Activated CD4-positive, CD25-positive, alpha-beta regulatory T cell treated with anti-CD3 and anti-CD28 coated beads, Interleukin-2, amount 50 U/mL, for 24 hours (primary cell): ENCODE measurements at regions not wholly inside any gene's neighbourhood (a gene's known extent, or its start where the extent isn't known, plus 50 kb on each side); places are given as distances from the start of the nearest gene placed in this dataset.

Source experiments
- ATAC-seq, 2 donors: fragments of 150-1000 bp; cut with Tn5 transposase; one replicate each; pipeline ENCODE4 v1.10.0; 2021; ENCODE audit warnings: mild to moderate bottlenecking in 1 of 2, moderate library complexity in 1 of 2

DNA sequence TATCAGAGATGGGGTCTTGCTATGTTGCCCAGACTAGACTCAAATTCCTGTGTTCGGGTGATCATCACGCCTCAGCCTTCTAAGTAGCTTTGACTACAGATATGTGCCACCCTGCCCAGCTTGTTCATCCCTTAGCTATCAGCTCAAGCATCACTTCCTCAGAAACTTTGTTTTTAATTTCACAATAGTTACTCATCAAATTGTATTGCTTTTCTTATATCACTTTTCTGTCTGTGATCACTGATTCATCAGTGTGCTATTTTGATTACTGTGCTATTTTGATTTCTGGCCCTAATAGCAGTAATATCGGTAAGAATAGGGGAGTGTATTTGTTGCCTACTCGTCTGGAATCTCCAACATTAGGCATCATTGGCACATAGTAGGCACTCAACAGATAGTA is 878.6 kb upstream of the PCDH20 start:
- ATAC-seq: no peak

DNA sequence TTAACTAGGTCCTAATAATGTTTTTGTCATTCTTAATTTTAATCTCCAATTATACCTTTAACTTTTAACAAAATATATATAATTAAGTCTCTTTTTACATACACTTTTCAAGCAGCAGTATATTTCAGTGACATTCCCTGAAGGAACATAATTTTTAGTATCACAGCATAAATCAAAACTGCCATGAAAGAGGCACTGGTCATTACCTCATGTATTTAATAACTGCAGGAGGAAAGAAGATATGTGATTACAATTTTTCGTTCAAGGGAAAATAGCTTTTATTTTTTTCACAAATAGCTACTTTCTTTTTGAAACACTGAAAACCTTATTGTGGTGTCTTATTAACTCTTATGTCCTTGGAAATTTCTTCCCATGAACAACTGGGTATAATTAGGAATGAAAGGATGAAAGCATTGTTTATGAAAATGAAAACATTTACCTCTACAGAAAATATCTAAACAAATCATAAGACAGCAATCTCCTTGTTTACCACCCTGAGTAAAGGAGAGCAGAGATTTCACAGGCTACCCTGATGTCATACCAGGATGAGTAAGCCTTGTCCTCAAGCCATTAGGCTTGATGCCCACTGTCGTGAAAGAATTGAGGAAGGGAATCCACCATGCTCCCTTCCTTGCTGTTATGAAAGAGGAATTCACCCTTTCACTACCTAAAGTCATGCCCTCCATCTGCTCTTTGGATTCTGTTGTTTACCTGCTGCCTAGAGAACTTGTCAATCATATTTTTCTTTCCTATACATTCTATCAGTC is 877.2 kb upstream of the PCDH20 start:
- no peak for ATAC-seq

DNA sequence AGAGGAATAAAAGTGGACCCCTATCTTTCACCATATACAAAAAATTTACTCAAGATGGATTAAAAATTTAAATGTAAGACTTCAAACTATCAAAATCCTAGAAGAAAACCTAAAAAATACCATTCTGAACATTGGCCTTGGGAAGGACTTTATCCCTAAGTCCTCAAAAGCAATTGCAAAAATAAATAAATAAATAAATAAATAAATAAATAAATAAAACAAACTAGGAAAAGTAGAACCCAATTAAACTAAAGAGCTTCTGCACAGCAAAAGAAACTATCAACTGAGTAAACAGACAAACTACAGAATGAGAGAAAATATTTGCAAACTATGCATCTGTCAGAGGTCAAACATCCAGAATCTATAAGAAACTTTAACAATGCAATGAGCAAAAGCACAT is 874.9 kb upstream of the PCDH20 start:
- ATAC-seq: no peak

DNA sequence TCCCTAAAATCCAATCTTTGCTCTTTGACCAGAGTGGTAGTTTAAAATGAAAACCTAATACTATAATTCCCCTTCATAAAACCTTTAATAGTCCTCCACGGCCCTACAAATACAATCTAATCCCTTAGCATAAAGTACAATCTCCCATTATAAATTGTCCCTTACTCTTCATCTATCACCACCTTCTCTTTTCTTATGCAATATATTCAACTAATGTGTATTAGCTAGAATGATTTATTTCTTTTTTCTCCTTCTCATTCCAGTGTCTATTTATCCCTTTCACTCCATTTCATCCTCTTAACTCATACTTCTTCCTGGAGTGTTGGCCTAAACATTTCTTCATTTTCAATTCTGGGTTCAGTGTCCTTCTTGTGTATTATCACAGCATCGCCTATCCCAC is 872.1 kb upstream of the PCDH20 start:
- no peak for ATAC-seq

DNA sequence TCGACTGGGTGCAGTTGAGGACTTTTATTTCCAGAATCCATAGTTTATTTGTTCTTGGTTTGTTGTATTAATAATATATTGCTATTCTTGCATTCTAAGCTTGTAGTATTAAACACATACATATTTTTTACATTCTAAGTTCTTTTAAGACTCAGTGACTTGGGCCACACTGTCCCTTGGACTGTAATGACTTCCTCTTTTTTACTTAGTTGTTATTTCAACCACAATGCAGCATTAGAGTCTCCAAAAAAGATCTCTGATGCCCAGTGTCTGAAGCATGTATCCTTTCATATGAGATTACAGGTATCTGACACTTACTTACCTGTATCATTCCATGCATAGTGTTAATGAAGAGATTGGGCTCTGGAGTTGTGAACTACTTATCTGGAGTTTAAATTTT is 864.9 kb upstream of the PCDH20 start:
- no peak for ATAC-seq

DNA sequence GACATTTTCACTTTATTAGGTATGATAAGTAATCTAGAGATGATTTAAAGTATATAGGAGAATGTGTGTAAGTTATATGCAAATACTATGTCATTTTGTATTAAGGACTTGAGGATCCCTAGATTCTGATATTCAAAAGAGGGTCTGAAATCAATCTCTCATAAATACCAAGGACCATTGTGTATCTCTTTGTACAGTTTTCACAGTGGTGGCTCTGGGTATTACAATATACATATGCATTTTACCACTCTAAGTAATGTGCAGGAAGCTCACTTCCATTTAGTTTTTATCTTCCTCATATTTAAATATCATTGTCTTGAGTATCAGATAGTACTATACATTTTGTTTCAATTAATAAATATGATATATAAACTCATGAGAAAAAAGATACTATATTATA is 862.6 kb upstream of the PCDH20 start:
- ATAC-seq: no peak

DNA sequence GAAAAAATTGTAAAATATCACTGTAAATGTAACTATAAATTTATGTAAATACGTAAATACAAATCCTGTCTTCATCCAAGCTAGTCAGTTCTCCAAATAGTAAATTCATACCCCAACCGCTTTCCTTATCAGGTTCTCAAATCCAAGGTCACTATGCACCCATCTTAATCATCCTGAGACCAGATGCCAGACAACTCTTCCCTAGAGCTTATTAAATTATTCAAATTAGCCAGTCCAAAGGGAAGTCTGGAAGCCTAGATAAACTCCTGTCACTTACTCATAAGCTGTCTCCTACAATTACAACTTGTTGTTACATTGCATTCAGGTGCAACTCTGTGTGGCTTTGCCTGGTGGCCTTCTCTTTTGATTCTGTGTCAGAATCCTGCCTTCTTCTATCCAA is 836.1 kb upstream of the PCDH20 start:
- no peak for ATAC-seq

DNA sequence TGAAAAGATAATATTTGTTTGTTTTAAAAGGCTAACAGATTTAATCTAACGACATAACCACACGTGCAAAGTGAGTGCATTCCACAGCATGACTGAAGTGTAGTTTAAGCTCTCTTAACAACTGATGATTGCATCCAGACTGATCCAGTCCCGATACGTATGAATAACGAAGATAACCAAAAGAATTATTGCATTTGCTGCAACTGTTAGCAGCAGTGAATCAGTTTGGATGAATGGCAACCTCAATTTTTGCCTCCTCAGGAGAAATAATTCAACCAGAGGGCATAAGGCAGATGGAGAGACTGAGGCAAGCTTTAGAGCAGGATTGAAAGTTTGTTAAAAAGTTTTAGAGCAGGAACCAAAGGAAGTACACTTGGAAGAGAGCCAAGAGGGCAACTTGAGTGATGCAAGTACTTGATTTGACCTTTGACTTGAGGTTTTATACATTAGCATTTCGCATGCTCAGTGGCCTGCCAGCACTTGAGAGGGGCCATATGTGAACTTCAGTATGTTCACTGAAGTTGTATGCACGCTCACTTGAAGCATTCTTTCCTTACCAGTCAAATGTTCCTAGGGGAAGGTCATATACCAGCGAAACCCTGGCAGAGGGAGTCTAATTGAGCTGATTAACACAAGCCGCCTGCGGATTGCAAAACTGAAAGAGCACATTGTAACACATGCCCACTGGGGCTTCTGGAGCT is 835.0 kb upstream of the PCDH20 start:
- ATAC-seq: no peak

DNA sequence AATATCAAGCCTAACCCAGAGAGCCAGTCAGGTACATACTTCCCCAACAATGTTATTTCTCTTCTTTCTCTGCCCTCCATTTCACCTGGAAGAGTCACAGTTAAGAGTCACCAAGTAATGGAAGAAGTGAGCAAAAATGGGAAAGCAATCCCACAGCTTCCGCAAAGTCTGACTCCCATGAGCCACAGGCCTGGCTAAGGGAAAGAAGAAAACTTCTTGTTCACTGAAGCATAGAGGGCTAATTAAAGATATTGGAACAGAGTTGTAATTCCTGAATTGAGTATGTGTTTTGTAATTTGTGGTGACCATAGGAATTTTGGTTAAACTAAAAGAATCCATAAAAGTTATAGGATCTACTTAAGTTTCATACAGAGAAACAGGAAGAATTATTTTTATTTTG is 830.9 kb upstream of the PCDH20 start:
- ATAC-seq: no peak

DNA sequence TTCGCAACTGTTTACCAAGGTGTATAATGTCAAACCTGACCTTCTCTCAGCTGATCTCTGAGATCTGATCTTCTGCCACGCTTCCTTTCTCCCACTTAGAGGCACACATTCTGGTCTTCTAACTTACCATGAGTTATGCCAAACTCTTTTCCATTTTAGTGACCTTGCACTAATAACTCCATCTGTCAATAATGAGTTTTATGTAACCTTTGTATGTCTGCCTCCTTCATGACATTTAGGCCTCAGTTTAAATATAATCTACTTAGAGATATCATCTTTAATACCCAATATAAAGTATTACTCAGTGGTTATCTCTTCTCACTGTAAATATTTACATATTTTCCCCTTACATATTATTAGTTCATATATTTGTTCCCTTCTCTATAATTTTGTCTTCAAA is 827.5 kb upstream of the PCDH20 start:
- ATAC-seq: no peak

DNA sequence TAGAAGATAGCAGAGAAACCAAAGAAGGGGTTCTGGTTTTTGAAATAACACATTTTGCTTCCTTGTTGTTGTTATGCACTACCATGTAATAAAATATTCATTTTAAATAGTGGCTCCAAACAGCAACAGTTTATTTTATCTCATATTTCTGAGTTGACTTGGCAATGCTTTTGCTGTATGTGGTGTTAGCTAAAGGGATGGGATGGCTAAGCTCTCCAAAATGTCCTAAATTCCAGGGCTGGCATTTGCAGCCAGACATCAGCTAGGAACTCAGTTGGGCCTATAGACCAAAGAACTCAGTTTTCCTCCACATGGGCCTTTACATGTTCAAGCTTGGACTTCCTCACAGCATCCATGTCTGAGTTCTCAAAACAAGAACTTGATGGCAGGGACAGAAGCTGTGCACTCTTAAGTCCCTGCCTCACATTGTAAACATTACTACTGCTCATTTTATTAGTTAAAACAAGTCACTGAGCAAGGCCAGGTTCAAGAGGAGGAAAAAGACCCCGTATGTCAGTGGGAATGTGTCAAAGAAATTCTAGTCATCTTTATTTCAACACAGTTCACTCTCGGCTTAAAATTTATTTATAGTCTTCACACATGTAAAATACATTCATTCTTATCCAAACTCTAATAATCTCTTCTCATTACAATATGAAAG is 819.3 kb upstream of the PCDH20 start:
- no peak for ATAC-seq

DNA sequence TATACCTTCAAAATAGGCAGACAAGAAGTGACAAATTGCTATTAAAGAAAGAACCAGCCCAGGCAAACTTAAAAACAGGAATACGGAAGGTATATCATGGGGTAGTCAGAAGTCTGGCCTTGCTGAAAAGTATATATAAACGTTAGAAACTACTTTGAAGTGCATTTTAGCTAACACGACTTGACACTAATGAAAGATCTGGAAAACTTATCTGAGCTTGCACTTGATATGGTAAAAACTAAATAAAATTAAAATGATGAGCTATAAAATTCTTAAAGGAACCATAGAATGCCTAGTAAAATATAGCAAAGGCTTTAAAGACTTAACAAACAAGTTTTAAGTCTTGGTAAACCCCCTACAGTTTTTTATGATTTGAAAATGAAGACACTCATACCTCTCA is 795.3 kb upstream of the PCDH20 start:
- no peak for ATAC-seq

DNA sequence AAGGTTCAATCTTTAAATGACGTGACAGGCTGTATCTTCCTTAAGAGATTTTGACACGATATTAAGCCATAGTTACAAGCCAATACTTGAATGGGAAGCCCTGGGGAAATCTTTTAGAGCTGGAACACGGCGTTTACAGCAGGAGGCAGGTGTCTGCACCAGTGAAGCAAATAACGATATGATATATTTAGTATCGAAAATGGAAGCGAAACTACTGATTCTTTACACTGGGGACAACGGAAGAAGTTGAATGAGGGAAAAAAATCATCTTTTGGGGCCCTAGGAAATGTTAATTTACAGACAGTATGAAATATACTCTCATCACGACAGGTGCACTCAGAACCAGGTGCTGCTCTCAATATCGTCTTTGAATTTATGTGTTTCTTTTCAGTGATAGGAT is 793.9 kb upstream of the PCDH20 start:
- no peak for ATAC-seq

DNA sequence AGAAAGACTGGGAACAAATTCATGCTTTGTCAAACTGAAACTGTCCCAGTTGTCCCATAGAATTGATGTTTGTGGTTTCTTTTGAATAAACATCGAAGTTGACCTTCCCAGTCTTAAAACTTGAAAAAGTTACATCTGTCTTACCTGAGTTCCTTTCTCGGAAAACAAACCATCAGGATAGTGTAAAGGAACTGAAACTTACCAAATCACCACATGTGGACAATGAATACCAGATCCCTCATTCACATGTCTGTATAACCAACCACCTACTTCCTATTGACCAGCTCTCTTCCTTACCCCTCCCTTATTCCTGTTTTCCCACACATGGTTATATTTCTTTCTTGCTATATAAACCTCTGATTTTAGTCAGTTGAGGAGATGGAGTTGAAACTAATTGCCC is 791.7 kb upstream of the PCDH20 start:
- no peak for ATAC-seq

DNA sequence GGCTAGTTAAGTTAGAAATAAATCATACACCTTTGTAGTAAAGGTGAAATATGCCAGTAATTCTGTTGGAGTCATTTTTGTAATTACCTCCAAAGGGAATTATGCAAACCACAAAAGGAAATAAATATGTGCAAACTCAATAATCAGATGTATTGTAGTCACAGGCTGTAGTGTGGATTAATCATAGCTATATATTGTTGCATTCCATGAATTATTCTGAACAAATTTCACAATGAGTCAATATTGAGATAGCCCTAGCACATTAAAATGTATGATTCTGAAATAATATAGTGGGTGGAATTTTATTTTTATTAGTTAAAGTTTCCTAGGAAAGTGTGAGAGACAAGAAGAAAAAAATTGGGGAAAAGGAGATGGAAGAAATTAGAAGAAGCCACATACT is 790.5 kb upstream of the PCDH20 start:
- no peak for ATAC-seq

DNA sequence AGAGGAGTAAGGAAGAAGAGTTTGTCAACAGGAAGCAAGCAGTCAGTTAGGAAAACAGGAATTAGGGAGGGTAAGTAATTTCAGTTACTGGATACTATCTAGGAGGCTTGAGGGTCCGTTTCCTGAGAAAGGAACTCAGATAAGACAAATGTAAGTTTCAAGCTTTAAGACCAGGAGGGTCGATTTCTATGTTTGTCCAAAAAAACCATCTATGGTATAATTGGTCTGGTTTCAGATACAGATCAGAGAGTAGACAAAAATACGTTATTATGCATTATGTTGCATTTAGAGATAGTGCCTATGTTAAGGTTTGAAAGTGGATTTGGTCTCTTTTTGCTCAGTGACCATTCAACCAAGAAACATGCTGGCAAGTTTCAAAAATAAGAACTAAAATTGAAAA is 789.6 kb upstream of the PCDH20 start:
- ATAC-seq: no peak

DNA sequence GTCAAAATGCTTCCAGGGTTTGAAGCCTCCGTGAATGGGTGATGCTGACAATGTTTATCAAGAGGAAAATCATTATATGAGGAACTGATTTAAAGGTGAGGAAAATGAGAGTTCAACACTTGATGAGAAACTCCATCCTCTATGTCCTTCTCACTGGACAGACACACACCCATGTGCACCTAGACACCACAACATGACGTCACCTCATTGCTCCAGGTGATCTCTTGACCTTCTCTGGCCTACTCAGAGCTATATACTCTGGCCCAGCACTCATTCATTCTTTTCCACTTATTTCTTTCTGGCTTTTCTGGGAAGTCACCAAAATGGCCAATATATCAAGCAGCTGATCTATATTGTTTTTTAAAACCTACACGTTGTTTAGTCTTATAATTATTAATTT is 778.7 kb upstream of the PCDH20 start:
- ATAC-seq: no peak

DNA sequence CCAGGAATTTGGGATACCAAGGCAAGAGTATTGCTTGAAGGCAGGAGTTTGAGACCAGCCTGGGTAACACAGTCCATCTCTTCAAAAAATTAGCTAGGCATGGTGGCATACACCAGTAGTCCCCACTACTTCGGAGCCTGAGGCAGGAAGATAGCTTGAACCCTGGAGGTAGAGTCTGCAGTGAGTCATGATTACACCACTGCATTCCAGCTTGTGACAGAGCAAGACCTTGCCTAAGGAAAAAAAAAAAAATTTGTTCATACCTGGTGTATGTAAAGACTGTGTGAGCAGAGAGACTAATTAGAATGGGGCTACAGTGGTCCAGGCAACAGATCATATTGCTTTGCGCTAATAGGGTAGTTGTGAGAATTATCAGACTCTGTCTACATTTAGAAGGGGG is 778.3 kb upstream of the PCDH20 start:
- ATAC-seq: no peak

DNA sequence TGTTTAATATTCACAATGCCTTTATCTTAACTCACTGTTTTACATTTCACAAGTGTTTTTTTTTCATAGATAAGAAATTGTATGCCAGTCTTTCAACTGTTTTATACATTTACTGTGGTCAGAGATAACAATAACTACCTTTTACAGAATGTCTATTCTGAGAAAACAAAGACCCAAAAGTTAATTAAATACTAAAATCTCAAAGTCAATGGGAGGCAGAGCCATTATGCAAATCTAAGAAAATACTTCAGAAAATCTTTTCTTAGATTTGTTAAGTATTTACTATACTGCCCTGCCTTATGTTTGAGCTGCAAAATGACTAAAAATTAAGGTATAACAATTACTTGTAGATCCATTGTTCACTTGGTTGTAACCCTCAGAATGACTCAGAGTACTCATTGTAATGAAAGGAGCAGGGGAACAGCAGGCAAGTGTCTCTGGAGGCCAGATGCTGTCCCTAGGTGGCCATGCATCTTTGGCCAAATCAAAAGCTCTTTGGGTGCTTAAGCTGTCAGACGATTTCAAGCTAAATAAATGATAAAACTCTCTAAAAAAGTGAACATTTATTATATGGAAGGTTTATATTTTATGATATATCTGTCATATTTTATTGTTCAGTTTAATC is 770.1 kb upstream of the PCDH20 start:
- ATAC-seq: no peak

DNA sequence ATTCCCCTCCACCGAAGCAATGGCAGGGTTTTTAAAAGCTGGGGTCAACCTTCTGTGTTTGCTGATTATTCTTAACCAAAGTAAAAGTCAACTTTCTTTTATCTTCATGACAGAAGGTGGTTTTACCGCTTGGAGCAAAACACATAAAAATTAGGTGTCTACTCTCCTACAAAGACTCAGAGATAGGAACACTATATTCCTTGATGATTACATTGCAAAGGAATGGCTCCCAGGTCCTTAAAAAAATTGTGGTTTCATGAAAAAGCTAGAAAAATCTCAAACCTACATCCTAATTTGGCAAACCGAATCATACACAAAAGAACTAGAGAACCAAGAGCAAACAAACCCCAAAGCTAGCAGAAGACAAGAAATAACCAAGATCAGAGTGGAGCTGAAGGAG is 760.4 kb upstream of the PCDH20 start:
- ATAC-seq: no peak

DNA sequence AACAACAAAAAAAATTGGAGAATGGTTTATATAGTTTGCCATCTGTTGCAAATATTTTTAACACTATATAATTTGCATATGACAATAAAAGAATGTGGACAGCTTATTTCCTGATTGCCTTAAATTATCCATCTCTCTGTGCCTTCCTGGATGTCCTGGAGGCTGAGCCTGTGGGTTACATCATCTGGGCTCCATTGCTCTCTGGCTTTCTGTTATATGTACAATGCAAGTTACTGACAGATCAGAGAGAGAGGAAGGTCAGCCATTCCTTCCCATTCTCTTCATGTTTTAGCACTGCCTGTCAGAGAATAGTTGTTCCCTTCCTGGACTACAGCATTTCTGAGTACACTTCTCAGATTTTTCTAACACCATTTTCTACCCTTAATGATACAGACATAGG is 758.3 kb upstream of the PCDH20 start:
- ATAC-seq: no peak

DNA sequence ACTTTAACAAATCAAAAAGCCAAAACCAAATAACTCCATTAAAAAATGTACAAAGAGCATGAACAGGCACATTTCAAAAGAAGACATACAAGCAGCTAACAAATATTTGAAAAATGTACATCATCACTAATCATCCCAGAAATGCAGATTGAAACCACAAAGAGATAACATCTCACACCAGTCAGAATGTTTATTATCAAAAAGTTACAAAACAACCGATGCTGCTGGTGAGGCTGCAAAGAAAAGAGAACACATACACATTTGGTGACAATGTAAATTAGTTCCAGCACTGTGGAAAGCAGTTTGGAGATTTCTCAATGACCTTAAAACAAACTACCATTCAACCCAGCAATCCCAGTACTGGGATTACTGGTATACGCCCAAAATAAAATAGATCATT is 756.0 kb upstream of the PCDH20 start:
- no peak for ATAC-seq

DNA sequence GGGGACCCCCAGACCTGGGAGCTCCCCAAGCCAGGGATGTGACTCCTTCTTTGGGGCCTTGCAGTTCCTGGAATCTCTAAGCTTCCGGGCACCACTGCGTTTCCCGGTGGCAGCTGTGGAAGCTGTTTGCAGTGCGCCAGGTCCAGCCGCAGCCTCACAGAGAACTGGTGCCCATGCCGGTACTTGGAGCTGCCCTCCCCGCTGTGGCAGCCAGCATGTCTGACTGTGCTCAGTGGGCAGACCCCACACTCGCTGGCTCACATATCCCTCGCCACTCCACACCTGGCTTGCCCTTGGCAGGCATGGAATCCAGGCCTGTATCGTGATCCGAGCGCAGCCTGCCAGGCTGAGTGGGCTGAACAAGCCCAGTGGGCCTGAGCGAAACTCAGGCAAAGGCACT is 753.2 kb upstream of the PCDH20 start:
- no peak for ATAC-seq

DNA sequence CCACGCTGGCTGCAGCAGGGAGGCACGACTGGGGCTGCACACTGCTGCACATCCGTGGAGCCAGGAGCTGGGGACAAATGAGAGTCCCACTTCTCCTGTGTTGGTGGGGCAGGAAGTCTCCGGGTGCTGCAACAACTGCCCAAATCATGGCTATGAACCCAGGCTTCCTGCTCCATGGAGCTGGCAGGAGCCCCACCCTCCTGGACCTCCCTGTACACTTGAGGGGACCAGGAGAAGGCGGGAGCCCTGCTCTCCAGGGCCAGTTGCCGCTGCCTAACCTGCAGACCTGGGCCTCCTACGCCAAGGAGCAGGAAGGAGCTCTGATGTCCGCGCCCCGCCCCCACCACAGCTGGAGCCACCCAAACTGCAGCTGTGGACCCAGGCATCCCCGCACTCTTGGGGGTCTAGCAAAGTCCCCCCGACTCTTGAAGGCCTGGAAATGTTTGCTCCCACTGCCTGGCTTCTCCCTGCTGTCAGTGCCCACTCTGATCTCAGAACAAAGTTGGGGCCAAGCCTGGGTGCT is 752.1 kb upstream of the PCDH20 start:
- no peak for ATAC-seq
